GM23248 (cell line): ENCODE measurements at regions not wholly inside any gene's neighbourhood (a gene's known extent, or its start where the extent isn't known, plus 50 kb on each side); places are given as distances from the start of the nearest gene placed in this dataset.

Experiments
- DNase-seq: peaks from one replicate; pipeline ENCODE4 v3.0.0-alpha.2; 2015
- H2AFZ ChIP-seq: fragments of 200-600 bp; sonication (generic); 2 replicates; pipeline ENCODE4 v1.6.1; 2016; ENCODE audit warnings: antibody characterized with exemption
- H3F3A ChIP-seq: fragments of 200-600 bp; sonication (generic); 2 replicates; pipeline ENCODE4 v1.6.1; 2016; ENCODE audit warnings: mild to moderate bottlenecking, antibody characterized with exemption, mixed run types; ENCODE audit not compliant: insufficient read depth
- H3K27ac ChIP-seq: fragments of 200-600 bp; sonication (generic); 2 replicates; pipeline ENCODE4 v1.5.1; 2016; ENCODE audit warnings: mild to moderate bottlenecking
- H3K27me3 ChIP-seq: fragments of 200-600 bp; sonication (generic); replicated peaks from 2 replicates; pipeline ENCODE4 v1.6.1; 2016; ENCODE audit warnings: mild to moderate bottlenecking; ENCODE audit not compliant: insufficient read depth
- H3K36me3 ChIP-seq: fragments of 200-600 bp; sonication (generic); 2 replicates; pipeline ENCODE4 v1.6.1; 2016; ENCODE audit warnings: low read depth, mild to moderate bottlenecking
- H3K4me1 ChIP-seq: fragments of 200-600 bp; sonication (generic); 2 replicates; pipeline ENCODE4 v1.6.1; 2016; ENCODE audit warnings: mild to moderate bottlenecking; ENCODE audit not compliant: insufficient read depth
- H3K4me2 ChIP-seq: fragments of 200-600 bp; sonication (generic); one replicate; pipeline ENCODE4 v1.6.1; 2016; ENCODE audit warnings: mild to moderate bottlenecking; ENCODE audit not compliant: unreplicated experiment
- H3K4me3 ChIP-seq: fragments of 200-600 bp; sonication (generic); 2 replicates; pipeline ENCODE4 v1.5.1; 2016; ENCODE audit warnings: mild to moderate bottlenecking
- H3K79me2 ChIP-seq: fragments of 200-600 bp; sonication (generic); 2 replicates; pipeline ENCODE4 v1.6.1; 2016; ENCODE audit warnings: mild to moderate bottlenecking; ENCODE audit not compliant: insufficient read depth
- H3K9ac ChIP-seq: fragments of 200-600 bp; sonication (generic); 2 replicates; pipeline ENCODE4 v1.6.1; 2016; ENCODE audit warnings: mild to moderate bottlenecking
- H3K9me2 ChIP-seq: fragments of 200-600 bp; sonication (generic); 2 replicates; pipeline ENCODE4 v1.6.1; 2016; ENCODE audit warnings: mixed run types, mild to moderate bottlenecking, moderate library complexity; ENCODE audit not compliant: insufficient read depth
- H3K9me3 ChIP-seq: fragments of 200-600 bp; sonication (generic); one replicate; pipeline ENCODE4 v1.6.1; 2017; ENCODE audit warnings: low read depth
- H4K20me1 ChIP-seq: fragments of 200-600 bp; sonication (generic); 2 replicates; pipeline ENCODE4 v1.6.0; 2016; ENCODE audit not compliant: insufficient read depth
- EZH2 ChIP-seq: fragments of 200-600 bp; sonication (generic); IDR thresholded peaks from 2 replicates; pipeline ENCODE4 v1.6.1; 2018; ENCODE audit warnings: antibody characterized with exemption, mild to moderate bottlenecking; ENCODE audit not compliant: insufficient read depth, poor library complexity, severe bottlenecking
- EZH2phosphoT487 ChIP-seq: fragments of 200-600 bp; sonication (generic); IDR thresholded peaks from 2 replicates; pipeline ENCODE4 v1.6.1; 2018; ENCODE audit warnings: antibody characterized with exemption, moderate library complexity, mild to moderate bottlenecking, low read depth; ENCODE audit not compliant: insufficient read depth
- WGBS, 2 experiments: methylation state at CpG; one replicate each; pipeline ENCODE4 v1.1.6; 2015 to 2017; ENCODE audit warnings: low lambda C conversion rate in 2 of 2, low coverage in 1 of 2; ENCODE audit errors: missing lambda C conversion rate in 2 of 2; 5-methylcytosine and 5-hydroxymethylcytosine counted together
- in situ Hi-C: fragments of 300-500 bp; cut with MboI; formaldehyde crosslinking; loops from 2 replicates; pipeline ENCODE4 v1.15.0; 2020

- DNase-seq: peak; percentile 54
- in situ Hi-C loops: no loop called here
- H3K27ac ChIP-seq: no peak overlapping the region
- no peaks in the 10 kb centered on the region for H3K9me2 ChIP-seq
- H3F3A ChIP-seq: 0 out of 2 replicates have a peak, but pooled peaks cover 3% of the 10 kb centered on the region
- H3K79me2 ChIP-seq: no peaks in the 10 kb centered on the region
- H2AFZ ChIP-seq: no peak overlapping the region
- 15 to 18% methylated on average over 2 of the region's 2 CpGs for WGBS, 2 experiments
- peaks cover 21% of the 10 kb centered on the region for H3K4me1 ChIP-seq
- no peak overlapping the region for H3K4me2 ChIP-seq
- H3K36me3 ChIP-seq: no peaks in the 10 kb centered on the region
- H3K9ac ChIP-seq: no peak overlapping the region
- no peaks in the 10 kb centered on the region for H3K27me3 ChIP-seq
- no peak for TF ChIP-seq EZH2
- TF ChIP-seq EZH2phosphoT487: no peak
- no peak overlapping the region for H3K4me3 ChIP-seq
- no peaks in the 10 kb centered on the region for H3K9me3 ChIP-seq
- no peaks in the 10 kb centered on the region for H4K20me1 ChIP-seq
Measured at GRCh38 chr1:71298633-71299032, 217.8 kb upstream of the ZRANB2 start.

DNA sequence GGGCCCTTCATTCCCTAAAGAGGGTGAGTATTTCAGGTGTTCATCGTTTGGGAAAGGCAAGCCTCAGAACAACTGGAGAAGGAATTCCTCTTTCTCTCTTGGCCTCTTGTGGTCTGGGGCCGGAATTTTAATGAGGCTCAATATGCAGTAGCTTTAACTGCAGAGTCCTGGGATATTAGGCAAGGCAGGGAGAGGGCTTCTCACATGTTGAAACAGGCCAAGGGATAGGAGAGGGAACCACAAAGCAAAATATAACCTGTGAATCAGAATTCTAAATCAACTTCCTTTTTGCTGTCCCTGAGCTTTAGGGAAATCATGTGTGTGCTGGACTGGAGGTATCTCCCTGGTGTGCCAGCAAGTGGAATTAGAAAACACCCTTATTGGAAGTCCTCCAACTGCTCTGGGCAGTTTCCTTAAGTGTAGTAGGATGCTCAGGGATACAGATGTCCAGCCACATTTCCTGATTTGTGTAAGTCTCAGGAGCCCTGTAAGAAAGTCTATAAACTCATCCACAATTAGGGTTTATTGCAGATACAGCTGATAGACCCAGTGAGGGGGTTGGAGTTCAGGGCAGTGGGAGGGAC is 215.8 kb upstream of the ZRANB2 start:
- no peak overlapping the region for H3K4me2 ChIP-seq
- no peak overlapping the region for H3K4me3 ChIP-seq
- no peaks in the 10 kb centered on the region for H3K27me3 ChIP-seq
- in situ Hi-C loops: no loop called here
- H3K79me2 ChIP-seq: no peaks in the 10 kb centered on the region
- peaks cover 21% of the 10 kb centered on the region for H3K4me1 ChIP-seq
- TF ChIP-seq EZH2: no peak
- no peak for TF ChIP-seq EZH2phosphoT487
- H3K27ac ChIP-seq: no peak overlapping the region
- 47% methylated on average over 2 of the region's 2 CpGs for WGBS, 2 experiments
- no peaks in the 10 kb centered on the region for H4K20me1 ChIP-seq
- H3F3A ChIP-seq: 0 out of 2 replicates have a peak, but pooled peaks cover 5% of the 10 kb centered on the region
- no peaks in the 10 kb centered on the region for H3K9me2 ChIP-seq
- H3K9ac ChIP-seq: no peak overlapping the region
- H3K36me3 ChIP-seq: no peaks in the 10 kb centered on the region
- no peaks in the 10 kb centered on the region for H3K9me3 ChIP-seq
- H2AFZ ChIP-seq: no peak overlapping the region
- peak; percentile 22 for DNase-seq

DNA sequence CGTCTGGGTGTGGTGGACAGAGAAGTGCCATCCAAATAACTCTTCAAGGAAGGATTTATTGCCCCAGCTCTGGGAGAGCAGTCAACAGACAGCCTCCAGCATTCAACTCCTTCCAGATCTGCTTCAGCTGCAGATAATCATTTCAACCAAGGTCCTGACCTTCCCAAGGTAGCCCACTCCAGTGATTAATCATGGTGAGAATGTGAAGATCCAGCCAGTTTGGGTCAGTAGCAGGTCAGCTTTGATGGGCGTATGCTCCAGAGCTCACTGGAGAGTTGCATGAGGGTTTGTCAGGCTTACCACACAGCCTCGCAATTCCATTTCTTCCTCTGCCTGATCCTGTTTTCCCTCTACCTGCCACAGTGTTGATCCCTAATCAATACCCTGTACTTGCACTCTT is 214.5 kb upstream of the ZRANB2 start:
- no peaks in the 10 kb centered on the region for H3K9me3 ChIP-seq
- no peaks in the 10 kb centered on the region for H3K79me2 ChIP-seq
- peaks cover 21% of the 10 kb centered on the region for H3K4me1 ChIP-seq
- no peak overlapping the region for H3K4me2 ChIP-seq
- no peaks in the 10 kb centered on the region for H3K36me3 ChIP-seq
- H3K4me3 ChIP-seq: no peak overlapping the region
- 50 to 52% methylated on average over 3 of the region's 3 CpGs for WGBS, 2 experiments
- DNase-seq: peak; percentile 23
- in situ Hi-C loops: no loop called here
- TF ChIP-seq EZH2 (no peak), EZH2phosphoT487 (no peak)
- H3F3A ChIP-seq: 0 out of 2 replicates have a peak, but pooled peaks cover 5% of the 10 kb centered on the region
- no peak overlapping the region for H3K27ac ChIP-seq
- H4K20me1 ChIP-seq: no peaks in the 10 kb centered on the region
- H3K9me2 ChIP-seq: no peaks in the 10 kb centered on the region
- H3K9ac ChIP-seq: no peak overlapping the region
- H3K27me3 ChIP-seq: no peaks in the 10 kb centered on the region
- no peak overlapping the region for H2AFZ ChIP-seq

DNA sequence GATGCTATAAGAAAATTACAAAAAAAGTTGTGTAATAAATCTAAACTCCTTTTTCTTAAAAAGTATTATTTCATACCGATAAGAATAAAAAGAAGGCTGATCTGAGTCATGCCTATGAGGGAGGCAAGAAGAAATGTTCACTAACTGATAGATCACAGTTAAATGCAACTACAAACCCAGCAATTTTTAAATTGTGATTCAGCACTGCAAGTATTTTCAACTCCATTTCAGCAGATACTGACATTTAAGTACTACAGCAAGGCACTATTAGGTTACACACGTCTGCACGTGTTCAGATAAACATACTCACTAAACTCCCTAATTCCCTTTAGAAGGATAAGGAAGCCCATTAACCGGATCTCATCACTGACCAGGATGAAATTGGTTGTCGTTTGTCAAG is 213.3 kb upstream of the ZRANB2 start:
- Histone ChIP-seq H3K4me3 (no peak overlapping the region), H3K9me2 (no peaks in the 10 kb centered on the region), H3K79me2 (no peaks in the 10 kb centered on the region), H3K4me2 (peak overlapping the region; percentile 42), H3F3A (0 out of 2 replicates have a peak, but pooled peaks cover 5% of the 10 kb centered on the region), H3K4me1 (peaks cover 21% of the 10 kb centered on the region), H3K9me3 (no peaks in the 10 kb centered on the region), H2AFZ (0 out of 2 replicates have a peak overlapping the region, but pooled peaks have one; percentile 8), H3K27ac (no peak overlapping the region; the same call in 1 of the 2 replicates), H4K20me1 (no peaks in the 10 kb centered on the region), H3K36me3 (no peaks in the 10 kb centered on the region), H3K9ac (no peak overlapping the region), H3K27me3 (no peaks in the 10 kb centered on the region)
- in situ Hi-C loops: no loop called here
- DNase-seq: peak; percentile 66
- WGBS, 2 experiments: 21 to 24% methylated on average over 5 of the region's 5 CpGs
- TF ChIP-seq EZH2phosphoT487: no peak
- no peak for TF ChIP-seq EZH2
